ENCODE measurements at regions not wholly inside any gene's neighbourhood (a gene's known extent, or its start where the extent isn't known, plus 50 kb on each side); places are given as distances from the start of the nearest gene placed in this dataset.

GRCh38 chr10:130430852-130431704 lies 294.9 kb downstream of the GLRX3 start:
- no peak for DNase-seq (ENCODE audit: low read depth in 1 of 2, low spot score in 1 of 2)
- no peak overlapping the region for H3K27ac ChIP-seq (replicated peaks)
- H3K27me3 ChIP-seq (ENCODE audit: insufficient read depth, poor library complexity, severe bottlenecking) = no peaks in the 10 kb centered on the region
- TF ChIP-seq CTCF (IDR thresholded peaks at IDR 0.05; ENCODE audit: insufficient read depth, low read length) (no peak), SPI1 (IDR thresholded peaks at IDR 0.05; ENCODE audit: borderline replicate concordance, low read depth) (no peak)
- H3K4me3 ChIP-seq (replicated peaks; ENCODE audit: insufficient read depth, low read length) = no peak overlapping the region

- DNase-seq (ENCODE audit: low read depth in 1 of 2, low spot score in 1 of 2) = no peak
- TF ChIP-seq POLR2AphosphoS5 (IDR thresholded peaks at IDR 0.05; ENCODE audit: low read depth) (no peak), SPI1 (IDR thresholded peaks at IDR 0.05; ENCODE audit: borderline replicate concordance, low read depth) (no peak), REST (IDR thresholded peaks at IDR 0.05; ENCODE audit: insufficient replicate concordance, low read depth) (no peak), GABPA (IDR thresholded peaks at IDR 0.05; ENCODE audit: low read depth) (no peak), CTCF (IDR thresholded peaks at IDR 0.05; ENCODE audit: insufficient read depth, low read length) (no peak)
- Histone ChIP-seq H3K27me3 (ENCODE audit: insufficient read depth, poor library complexity, severe bottlenecking) (no peaks in the 10 kb centered on the region), H3K4me3 (replicated peaks; ENCODE audit: insufficient read depth, low read length) (no peak overlapping the region), H3K27ac (replicated peaks) (no peak overlapping the region)
These were observed 296.1 kb downstream of the GLRX3 start for GRCh38 chr10:130432271-130432670.

- H3K27ac ChIP-seq (replicated peaks) = no peak overlapping the region
- H3K27me3 ChIP-seq (ENCODE audit: insufficient read depth, poor library complexity, severe bottlenecking) = no peaks in the 10 kb centered on the region
- no peak for TF ChIP-seq POLR2AphosphoS5 (IDR thresholded peaks at IDR 0.05; ENCODE audit: low read depth)
- H3K4me3 ChIP-seq (replicated peaks; ENCODE audit: insufficient read depth, low read length) = no peak overlapping the region
- DNase-seq (ENCODE audit: low read depth in 1 of 2, low spot score in 1 of 2) = no peak
These were observed 296.7 kb downstream of the GLRX3 start for GRCh38 chr10:130432850-130433249.

GRCh38 chr10:130434446-130435385 lies 298.5 kb downstream of the GLRX3 start:
- no peak overlapping the region for H3K4me3 ChIP-seq (replicated peaks; ENCODE audit: insufficient read depth, low read length)
- TF ChIP-seq POLR2AphosphoS5 (IDR thresholded peaks at IDR 0.05; ENCODE audit: low read depth) (no peak), SPI1 (IDR thresholded peaks at IDR 0.05; ENCODE audit: borderline replicate concordance, low read depth) (no peak), GABPA (IDR thresholded peaks at IDR 0.05; ENCODE audit: low read depth) (no peak), CTCF (IDR thresholded peaks at IDR 0.05; ENCODE audit: insufficient read depth, low read length) (no peak), REST (IDR thresholded peaks at IDR 0.05; ENCODE audit: insufficient replicate concordance, low read depth) (no peak)
- no peaks in the 10 kb centered on the region for H3K27me3 ChIP-seq (ENCODE audit: insufficient read depth, poor library complexity, severe bottlenecking)
- no peak overlapping the region for H3K27ac ChIP-seq (replicated peaks)
- DNase-seq (ENCODE audit: low read depth in 1 of 2, low spot score in 1 of 2) = no peak
